ENCODE measurements at regions not wholly inside any gene's neighbourhood (a gene's known extent, or its start where the extent isn't known, plus 50 kb on each side); places are given as distances from the start of the nearest gene placed in this dataset.

GRCh38 chr22:48376428-48376827 lies 1451.2 kb downstream of the BRD1 start:
- TF ChIP-seq, protein P1, sequence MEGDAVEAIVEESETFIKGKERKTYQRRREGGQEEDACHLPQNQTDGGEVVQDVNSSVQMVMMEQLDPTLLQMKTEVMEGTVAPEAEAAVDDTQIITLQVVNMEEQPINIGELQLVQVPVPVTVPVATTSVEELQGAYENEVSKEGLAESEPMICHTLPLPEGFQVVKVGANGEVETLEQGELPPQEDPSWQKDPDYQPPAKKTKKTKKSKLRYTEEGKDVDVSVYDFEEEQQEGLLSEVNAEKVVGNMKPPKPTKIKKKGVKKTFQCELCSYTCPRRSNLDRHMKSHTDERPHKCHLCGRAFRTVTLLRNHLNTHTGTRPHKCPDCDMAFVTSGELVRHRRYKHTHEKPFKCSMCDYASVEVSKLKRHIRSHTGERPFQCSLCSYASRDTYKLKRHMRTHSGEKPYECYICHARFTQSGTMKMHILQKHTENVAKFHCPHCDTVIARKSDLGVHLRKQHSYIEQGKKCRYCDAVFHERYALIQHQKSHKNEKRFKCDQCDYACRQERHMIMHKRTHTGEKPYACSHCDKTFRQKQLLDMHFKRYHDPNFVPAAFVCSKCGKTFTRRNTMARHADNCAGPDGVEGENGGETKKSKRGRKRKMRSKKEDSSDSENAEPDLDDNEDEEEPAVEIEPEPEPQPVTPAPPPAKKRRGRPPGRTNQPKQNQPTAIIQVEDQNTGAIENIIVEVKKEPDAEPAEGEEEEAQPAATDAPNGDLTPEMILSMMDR (CRISPR knock-in tag; IDR thresholded peaks at IDR 0.05) = no peak
- no peak for TF ChIP-seq SP2 (CRISPR knock-in tag; IDR thresholded peaks at IDR 0.05)

Measured in HepG2 (cell line).